Osteoblast (primary cell): ENCODE measurements at regions not wholly inside any gene's neighbourhood (a gene's known extent, or its start where the extent isn't known, plus 50 kb on each side); places are given as distances from the start of the nearest gene placed in this dataset.

Experiments
- DNase-seq: peaks from one replicate; pipeline ENCODE4 v3.0.0; 2011; ENCODE audit warnings: low spot score, mixed read lengths; ENCODE audit not compliant: insufficient read length; ENCODE audit errors: missing footprints
- H2AFZ ChIP-seq: 2 replicates; pipeline ENCODE4 v1.6.0; 2011; ENCODE audit warnings: mild to moderate bottlenecking, low read length
- H3K27ac ChIP-seq: 2 replicates; pipeline ENCODE4 v1.5.1; 2011; ENCODE audit warnings: mild to moderate bottlenecking, low read depth, low read length, moderate library complexity
- H3K27me3 ChIP-seq: 2 replicates; pipeline ENCODE4 v1.6.0; 2012; ENCODE audit warnings: mild to moderate bottlenecking, control low read depth, inconsistent platforms, low read length, moderate library complexity; ENCODE audit not compliant: insufficient read depth
- H3K36me3 ChIP-seq: 2 replicates; pipeline ENCODE4 v1.5.1; 2011; ENCODE audit warnings: mild to moderate bottlenecking, low read length, control low read depth, moderate library complexity; ENCODE audit not compliant: insufficient read depth
- H3K4me1 ChIP-seq: 2 replicates; pipeline ENCODE4 v1.5.1; 2011; ENCODE audit warnings: mild to moderate bottlenecking, low read length, control low read depth, moderate library complexity; ENCODE audit not compliant: insufficient read depth
- H3K4me2 ChIP-seq: 2 replicates; pipeline ENCODE4 v1.6.0; 2011; ENCODE audit warnings: mild to moderate bottlenecking, low read length; ENCODE audit not compliant: insufficient read depth
- H3K4me3 ChIP-seq: fragments of 200-600 bp; sonication (generic); 3 replicates; pipeline ENCODE4 v1.5.1; 2012; ENCODE audit warnings: mild to moderate bottlenecking, low read length, inconsistent platforms; ENCODE audit not compliant: insufficient read depth
- H3K79me2 ChIP-seq: 2 replicates; pipeline ENCODE4 v1.6.0; 2012; ENCODE audit warnings: mild to moderate bottlenecking, low read length, control low read depth, inconsistent platforms; ENCODE audit not compliant: insufficient read depth
- H3K9me3 ChIP-seq: 2 replicates; pipeline ENCODE4 v1.5.1; 2011; ENCODE audit warnings: low read depth, low read length, control low read depth
- H4K20me1 ChIP-seq: 2 replicates; pipeline ENCODE4 v1.6.0; 2012; ENCODE audit warnings: mild to moderate bottlenecking, low read length, control low read depth; ENCODE audit not compliant: insufficient read depth
- TF ChIP-seq, protein P1 (sequence below): IDR thresholded peaks from 2 replicates; pipeline ENCODE4 v1.5.1; 2011; ENCODE audit warnings: mild to moderate bottlenecking, low read depth, low read length, moderate library complexity; ENCODE audit errors: extremely low read depth

DNA sequence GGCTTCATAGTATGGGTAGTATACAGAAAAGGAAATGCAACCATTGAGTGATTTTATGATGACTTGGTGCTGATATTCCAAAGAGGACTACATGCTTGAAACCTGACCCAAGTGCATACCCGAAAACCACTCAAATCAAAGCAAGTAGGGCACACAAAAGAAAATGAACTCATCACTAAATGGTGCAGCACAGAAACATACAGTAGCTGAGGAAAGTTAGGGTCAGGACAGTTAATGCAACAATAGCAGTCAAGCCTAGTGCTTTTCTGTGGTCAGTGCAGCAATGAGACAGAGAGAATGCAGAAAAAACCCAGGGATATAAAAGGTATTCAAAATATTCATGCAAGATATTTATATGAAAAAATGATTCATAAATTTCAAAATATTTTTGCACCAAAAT is 711.1 kb downstream of the EPHA7 start:
- TF ChIP-seq, protein P1, sequence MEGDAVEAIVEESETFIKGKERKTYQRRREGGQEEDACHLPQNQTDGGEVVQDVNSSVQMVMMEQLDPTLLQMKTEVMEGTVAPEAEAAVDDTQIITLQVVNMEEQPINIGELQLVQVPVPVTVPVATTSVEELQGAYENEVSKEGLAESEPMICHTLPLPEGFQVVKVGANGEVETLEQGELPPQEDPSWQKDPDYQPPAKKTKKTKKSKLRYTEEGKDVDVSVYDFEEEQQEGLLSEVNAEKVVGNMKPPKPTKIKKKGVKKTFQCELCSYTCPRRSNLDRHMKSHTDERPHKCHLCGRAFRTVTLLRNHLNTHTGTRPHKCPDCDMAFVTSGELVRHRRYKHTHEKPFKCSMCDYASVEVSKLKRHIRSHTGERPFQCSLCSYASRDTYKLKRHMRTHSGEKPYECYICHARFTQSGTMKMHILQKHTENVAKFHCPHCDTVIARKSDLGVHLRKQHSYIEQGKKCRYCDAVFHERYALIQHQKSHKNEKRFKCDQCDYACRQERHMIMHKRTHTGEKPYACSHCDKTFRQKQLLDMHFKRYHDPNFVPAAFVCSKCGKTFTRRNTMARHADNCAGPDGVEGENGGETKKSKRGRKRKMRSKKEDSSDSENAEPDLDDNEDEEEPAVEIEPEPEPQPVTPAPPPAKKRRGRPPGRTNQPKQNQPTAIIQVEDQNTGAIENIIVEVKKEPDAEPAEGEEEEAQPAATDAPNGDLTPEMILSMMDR = no peak
- H3K4me1 ChIP-seq = no peaks in the 10 kb centered on the region
- no peak for DNase-seq
- peaks cover 4% of the 10 kb centered on the region for H3K9me3 ChIP-seq
- no peaks in the 10 kb centered on the region for H3K36me3 ChIP-seq
- no peaks in the 10 kb centered on the region for H3K79me2 ChIP-seq
- H3K27me3 ChIP-seq = no peaks in the 10 kb centered on the region
- no peak overlapping the region for H3K4me3 ChIP-seq
- H3K27ac ChIP-seq = no peak overlapping the region
- no peak overlapping the region for H3K4me2 ChIP-seq
- H4K20me1 ChIP-seq = no peaks in the 10 kb centered on the region
- no peak overlapping the region for H2AFZ ChIP-seq

- DNase-seq = no peak
- no peaks in the 10 kb centered on the region for H3K4me1 ChIP-seq
- H2AFZ ChIP-seq = no peak overlapping the region
- TF ChIP-seq, protein P1 = no peak
- H3K27me3 ChIP-seq = no peaks in the 10 kb centered on the region
- H3K9me3 ChIP-seq = peaks cover 3% of the 10 kb centered on the region
- H3K27ac ChIP-seq = no peak overlapping the region
- no peaks in the 10 kb centered on the region for H3K79me2 ChIP-seq
- H3K36me3 ChIP-seq = no peaks in the 10 kb centered on the region
- no peak overlapping the region for H3K4me3 ChIP-seq
- H4K20me1 ChIP-seq = no peaks in the 10 kb centered on the region
- H3K4me2 ChIP-seq = no peak overlapping the region
Measured at GRCh38 chr6:92706976-92707375, 712.4 kb downstream of the EPHA7 start.

GRCh38 chr6:92701425-92702096 is 717.8 kb downstream of the EPHA7 start:
- no peak for DNase-seq
- Histone ChIP-seq H3K27me3 (no peaks in the 10 kb centered on the region), H4K20me1 (no peaks in the 10 kb centered on the region), H3K36me3 (no peaks in the 10 kb centered on the region), H2AFZ (no peak overlapping the region), H3K79me2 (no peaks in the 10 kb centered on the region), H3K4me3 (no peak overlapping the region), H3K4me2 (no peak overlapping the region), H3K27ac (no peak overlapping the region), H3K9me3 (peaks cover 7% of the 10 kb centered on the region), H3K4me1 (no peaks in the 10 kb centered on the region)
- TF ChIP-seq, protein P1 = no peak

- H2AFZ ChIP-seq = no peak overlapping the region
- H3K27ac ChIP-seq = no peak overlapping the region
- H3K4me2 ChIP-seq = no peak overlapping the region
- no peak overlapping the region for H3K4me3 ChIP-seq
- no peaks in the 10 kb centered on the region for H3K27me3 ChIP-seq
- peaks cover 7% of the 10 kb centered on the region for H3K9me3 ChIP-seq
- no peaks in the 10 kb centered on the region for H3K36me3 ChIP-seq
- H3K79me2 ChIP-seq = no peaks in the 10 kb centered on the region
- DNase-seq = no peak
- TF ChIP-seq, protein P1 = no peak
- H3K4me1 ChIP-seq = no peaks in the 10 kb centered on the region
- H4K20me1 ChIP-seq = no peaks in the 10 kb centered on the region
Measured at GRCh38 chr6:92700411-92700810, 718.9 kb downstream of the EPHA7 start.
